Fibroblast of skin of left biceps (primary cell): ENCODE measurements at regions not wholly inside any gene's neighbourhood (a gene's known extent, or its start where the extent isn't known, plus 50 kb on each side); places are given as distances from the start of the nearest gene placed in this dataset.

Source experiments
- DNase-seq, 2 experiments: peaks; one replicate each; pipeline ENCODE4 v3.0.0-alpha.2; 2013; ENCODE audit warnings: low read depth in 2 of 2

DNA sequence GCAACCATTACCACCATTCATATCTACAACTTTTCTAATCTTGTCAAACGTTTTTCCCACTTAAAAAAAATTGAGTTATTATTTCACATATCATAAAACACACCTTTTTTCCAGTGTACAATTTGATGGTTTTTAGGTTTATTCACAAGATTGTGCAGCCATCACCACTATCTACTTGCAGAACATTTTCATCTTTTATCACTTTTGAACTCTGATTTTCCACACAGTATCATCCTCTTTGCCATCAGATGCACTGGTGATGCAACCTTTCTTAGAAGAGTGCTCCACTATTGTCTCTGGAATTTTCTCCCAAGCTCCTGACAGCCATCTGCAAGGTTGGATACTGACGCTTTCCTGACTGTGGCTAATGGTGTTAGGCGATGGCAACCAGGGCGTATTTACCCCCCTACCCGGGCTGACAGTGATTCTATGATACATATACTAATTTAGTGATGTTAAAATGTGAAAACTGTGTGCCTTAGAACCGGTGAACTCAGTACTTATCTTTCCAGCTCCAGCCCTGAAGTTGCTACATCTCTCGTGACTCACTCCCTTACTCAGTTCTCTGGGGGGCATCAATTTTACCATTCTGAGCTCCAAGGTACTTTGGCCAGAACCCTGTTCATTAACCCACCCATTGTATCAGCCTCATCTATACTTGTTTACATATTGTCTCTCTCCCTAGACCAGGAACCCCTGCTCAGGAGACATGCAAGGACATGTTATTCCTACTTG lies 105.4 kb upstream of the SPRED2 start:
- DNase-seq, result no peak

DNA sequence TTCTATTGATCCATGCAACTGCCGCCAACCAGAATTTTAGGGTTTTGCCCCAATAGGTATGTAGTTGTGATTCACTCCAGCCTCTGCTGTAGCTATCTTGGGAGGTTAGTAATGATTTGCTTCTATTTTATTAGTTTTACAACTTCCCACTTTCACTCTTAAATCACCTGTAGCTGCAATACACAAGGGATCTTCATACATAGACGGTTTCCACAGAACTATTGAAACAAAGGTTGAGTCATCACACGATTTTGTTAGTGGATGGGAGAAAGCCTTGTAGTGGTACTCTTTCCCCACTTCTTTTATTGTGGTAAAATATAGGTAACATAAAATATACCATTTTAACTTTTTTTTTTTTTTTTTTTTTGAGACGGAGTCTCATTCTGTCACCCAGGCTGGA lies 104.2 kb upstream of the SPRED2 start:
- no peak for DNase-seq

DNA sequence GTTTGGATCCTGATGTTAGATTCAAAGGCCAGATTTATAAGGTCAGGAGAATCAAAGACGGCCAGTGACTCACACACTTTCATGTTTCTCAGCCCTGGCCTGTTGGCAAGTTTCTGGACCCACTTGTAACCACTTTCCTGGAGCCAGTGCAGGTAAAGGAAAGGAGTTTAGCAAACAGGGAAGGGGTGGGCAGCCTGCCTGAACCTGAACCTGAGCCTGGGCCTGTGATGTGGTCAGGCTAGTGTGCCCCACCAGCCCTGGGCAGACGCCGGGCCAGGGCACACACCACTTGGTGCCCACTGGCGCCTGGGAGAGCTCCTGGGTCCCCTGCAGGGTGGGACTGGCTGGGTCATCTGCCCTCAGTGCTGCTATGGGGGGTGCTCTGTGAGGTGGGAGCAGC lies 100.5 kb upstream of the SPRED2 start:
- DNase-seq, result no peak

DNA sequence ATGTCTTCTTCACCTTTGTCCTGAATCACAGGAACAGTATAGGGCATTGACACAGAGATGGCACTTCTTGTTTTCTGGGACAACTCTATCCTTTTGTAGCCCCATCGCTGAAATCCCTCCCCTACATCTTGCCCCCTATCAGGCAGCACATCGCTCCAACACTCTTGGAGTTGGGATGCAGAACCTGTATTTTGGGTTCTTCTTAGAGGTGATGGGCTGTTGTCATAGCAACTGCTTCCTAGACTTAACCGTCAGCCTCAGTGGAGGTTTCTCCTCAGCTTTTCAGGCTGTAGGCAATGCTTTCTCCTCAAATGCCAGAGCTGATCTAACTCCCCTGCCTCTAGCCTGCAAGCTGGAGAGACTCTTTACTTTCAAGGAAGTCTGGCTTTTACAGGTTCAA lies 99.9 kb upstream of the SPRED2 start:
- DNase-seq, result no peak

DNA sequence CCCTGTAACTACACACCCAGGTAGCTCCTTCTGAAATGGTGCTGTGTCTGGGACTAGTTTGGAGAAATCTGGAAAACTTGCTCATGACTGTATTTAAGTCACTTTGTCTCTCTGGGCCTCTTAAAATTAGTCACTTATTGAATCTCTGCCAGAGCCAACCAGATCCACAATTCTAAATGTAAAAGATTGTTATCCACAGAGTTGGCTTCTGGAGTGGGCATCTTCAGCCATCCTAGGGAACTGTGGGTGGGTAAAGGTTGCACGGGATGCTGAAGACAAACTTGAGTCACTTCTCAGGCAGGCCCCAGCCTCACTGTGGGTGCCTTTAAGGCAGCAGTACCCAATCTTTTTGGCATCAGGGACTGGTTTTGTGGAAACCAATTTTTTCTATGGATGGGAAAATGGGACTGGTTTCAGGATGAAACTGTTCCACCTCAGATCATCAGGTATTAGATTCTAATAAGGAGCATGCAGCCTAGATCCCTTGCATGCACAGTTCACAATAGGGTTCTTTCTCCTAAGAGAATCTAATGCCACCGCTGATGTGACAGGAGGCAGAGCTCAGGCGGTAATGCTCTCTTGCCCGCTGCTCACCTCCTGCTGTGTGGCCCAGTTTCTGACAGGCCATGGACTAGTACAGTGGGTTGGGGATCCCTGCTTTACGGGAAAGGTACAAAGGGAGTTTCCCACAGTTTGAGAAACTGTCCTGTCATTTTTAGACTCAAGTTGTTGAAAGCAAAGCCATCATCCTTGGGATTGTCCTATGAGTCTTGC lies 98.3 kb upstream of the SPRED2 start:
- DNase-seq, result no peak

DNA sequence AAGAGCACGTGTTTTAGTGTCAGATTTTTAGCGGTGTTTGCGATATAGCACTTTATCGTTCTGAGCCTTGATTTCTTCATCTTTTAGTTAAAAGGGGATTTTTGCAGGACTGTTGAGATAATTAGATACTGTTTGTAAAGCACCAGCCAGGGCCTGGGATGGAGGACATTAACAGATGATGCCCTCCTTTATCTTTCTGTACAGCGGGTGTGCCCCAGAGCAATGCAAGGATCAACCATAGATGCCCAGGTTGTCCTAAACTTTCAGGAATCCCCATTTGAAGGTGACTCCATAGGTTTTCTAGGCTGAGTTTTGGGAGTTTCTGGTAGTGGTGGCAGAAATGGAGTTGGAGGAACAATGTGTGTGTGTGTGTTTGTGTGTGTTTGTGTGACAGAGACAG lies 97.0 kb upstream of the SPRED2 start:
- DNase-seq, result no peak

- no peak for DNase-seq
Measured at GRCh38 chr2:65528241-65528574, 95.8 kb upstream of the SPRED2 start.

DNA sequence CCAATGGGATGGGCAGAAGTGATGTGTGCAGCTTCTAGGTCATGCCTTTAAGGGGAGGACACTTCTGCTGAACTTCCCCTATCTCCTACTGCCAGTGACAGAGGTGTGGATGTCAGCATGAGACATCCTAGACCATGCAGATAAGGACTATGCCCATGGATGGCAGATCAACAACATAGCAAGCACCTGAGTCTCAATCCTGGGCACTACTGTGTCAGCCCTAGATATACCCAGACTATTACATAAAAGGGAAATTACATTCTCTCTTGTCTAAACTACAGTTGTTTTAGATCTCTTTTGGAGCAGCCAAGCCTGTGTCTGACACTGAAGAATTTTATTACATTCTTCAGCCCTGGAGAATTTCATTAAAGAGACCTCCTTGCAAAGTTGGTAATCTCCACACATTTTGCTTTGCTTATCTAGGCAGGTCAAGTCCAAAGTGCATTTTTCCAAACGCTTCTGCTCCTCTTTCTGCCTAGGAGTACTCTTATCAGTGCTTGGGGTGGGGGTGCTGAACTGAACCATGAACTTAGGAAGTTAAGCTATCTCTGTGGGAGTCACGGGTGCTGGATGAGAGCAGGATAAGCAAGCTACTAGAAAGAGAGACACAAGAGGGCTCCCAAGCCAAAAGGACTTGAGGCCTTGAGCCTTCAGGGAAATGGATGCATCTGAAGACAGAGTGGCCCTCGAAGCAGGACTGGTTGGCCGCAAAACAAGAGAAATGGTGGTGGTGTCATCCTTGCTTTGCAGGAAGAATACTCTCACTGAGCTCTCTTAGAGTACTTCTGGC lies 95.2 kb upstream of the SPRED2 start:
- no peak for DNase-seq

DNA sequence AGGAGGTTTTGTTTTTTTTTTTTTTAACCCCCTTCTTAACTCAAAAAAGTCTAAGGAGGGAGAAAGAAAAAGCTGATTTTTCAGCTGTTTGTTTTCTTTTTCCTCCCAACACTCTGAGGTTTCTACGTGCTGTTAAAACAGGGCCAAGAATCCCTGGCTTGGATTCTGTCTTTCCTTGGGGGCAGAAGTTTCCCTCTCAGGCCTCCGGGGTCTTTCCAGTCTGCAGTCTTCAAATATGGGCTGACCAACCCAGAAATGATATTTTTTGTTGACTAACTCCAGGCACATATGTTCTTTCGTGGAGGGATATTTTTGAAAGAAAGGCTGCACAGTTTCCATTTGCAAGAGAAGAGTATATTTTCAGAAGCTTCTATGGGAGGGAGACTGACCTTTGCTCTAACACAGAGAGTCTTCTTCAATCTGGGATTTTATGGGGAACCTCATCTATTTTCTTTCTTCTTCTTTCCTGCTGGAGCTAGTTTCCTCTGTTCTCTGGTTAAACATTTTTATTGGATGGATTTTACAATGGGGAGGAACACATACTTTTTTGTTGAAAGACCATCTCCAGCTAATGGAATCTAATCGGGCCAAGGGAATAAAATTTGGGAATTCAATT lies 93.3 kb upstream of the SPRED2 start:
- no peak for DNase-seq

DNA sequence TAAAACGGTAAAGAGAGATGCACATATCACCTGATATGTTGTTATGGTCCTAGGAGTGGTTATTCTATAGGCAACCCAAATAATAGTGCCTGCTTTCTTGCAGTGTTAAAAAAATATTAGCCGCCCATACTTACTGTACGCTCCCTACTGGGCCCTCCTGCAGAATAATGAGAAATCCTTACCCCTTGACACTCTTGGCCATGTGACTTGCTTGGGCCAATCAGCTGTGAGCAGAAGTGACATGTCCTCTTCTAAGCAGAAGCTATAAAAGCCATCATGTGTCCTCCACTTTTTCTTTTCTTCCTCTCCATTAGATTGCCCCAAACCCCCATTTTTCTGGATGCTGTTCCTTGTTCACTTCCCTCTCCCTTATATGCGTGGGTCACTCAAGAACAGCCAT lies 90.5 kb upstream of the SPRED2 start:
- DNase-seq, result no peak

GRCh38 chr2:65518751-65519150 lies 86.4 kb upstream of the SPRED2 start:
- no peak for DNase-seq

DNA sequence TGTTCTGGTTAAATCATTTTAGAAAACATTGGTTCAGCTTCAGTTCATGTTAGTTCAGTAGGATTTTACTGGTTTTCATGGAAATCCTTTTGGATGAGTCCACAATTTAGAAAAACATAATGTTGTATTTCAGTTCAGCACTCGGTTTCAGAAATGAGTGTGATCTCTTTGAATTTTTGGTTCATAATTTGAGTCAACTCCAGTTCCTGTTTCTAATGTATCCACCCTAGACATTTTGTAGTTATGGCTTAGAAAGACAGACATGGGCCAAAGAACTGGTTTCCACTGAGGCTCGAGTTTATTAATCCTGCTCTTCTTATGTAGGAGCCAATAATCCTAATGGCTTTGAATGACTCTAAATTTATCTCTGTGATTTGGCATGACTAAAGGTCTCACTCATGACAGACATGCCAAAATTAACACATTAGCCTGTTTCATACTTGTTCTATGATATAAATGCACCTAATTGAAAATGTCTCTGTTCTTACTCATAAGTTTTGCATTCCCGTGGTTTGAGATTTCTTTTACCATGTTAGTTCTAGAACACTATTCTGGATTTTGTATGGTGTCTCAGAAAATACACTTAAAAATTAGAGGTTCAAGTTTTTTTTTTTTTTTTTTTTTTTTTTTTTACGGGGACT lies 82.3 kb upstream of the SPRED2 start:
- DNase-seq, result peak; percentile 23 to 29

- DNase-seq, result no peak
Measured at GRCh38 chr2:65512783-65513182, 80.4 kb upstream of the SPRED2 start.

DNA sequence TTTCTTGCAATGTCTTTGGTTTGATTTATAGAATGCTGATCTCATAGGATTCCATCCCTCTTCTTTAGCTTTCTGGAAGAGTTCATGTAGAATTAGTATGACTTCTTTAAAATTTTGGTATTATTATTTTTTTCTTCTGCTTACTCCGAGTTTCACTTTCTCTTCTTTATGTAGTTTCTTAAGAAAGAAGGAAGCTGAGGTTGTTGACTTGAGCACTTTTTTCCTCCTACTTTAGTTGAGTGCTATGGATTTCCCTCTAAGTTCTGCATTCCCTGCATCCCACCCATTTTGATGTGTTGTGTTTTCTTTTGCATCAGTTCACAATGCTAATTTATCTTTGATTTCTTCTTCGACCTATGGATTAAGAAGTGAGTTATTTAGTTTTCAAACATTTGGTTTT lies 78.9 kb upstream of the SPRED2 start:
- no peak for DNase-seq

DNA sequence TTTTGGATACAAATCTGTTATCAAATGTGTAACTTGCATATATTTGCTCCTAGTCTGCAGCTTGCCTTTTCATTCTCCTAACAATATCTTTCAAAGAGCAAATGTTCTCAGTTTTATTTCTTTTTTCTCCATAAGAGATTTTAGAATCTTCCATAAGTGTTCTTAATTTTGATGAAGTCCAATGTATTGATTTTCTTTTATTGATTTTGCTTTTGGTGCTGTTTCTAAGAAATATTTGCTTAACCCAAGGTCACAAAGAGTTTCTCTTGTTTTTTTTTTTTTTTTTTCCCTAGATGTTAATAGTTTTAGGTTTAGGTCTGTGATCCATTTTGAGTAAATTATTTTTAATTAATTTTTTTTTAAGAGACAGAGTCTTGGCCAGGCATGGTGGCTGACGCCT lies 75.8 kb upstream of the SPRED2 start:
- DNase-seq, result no peak

- DNase-seq, result no peak
Measured at GRCh38 chr2:65507102-65508069, 75.0 kb upstream of the SPRED2 start.

- DNase-seq, result no peak
Measured at GRCh38 chr2:65504814-65505697, 72.7 kb upstream of the SPRED2 start.

GRCh38 chr2:65504201-65504600 lies 71.8 kb upstream of the SPRED2 start:
- no peak for DNase-seq

DNA sequence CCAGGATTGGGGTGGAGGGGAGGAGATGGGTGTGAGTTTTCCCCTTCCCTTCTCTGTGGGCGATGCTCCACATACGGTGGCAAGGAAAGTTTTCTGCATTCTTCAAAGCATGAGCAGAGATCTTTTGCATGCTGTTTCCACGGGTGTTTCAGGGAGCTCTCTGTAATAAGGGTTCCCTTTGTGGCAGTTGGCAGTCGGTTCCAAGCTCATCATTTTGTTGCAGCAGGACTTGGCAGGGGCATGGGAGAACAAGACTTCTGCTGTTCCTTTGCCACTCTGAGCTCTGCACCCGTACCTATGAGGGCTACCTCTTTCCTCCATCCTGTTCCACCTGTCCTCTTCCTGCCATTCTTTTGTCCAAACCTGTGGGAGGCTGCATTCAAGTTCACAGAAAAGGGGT lies 71.3 kb upstream of the SPRED2 start:
- no peak for DNase-seq

DNA sequence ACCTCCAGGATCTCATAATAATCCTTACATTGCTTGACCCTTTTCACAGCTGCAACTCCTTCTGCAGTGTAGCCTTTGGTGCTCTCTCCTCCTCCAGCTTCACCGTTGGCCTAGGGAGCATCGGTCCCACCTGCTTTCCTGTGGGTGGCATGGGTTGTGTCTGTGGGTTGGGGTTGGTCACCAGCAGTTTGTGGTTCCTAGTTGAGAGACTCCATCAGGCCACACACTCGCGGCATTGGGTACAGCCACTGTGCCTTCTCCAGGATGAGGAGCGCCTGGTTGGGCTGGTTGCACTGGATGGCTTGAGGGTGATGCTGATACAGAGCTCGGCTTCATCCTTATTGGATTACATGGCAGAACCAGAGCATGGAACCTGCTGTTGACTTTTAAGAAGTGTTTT lies 69.4 kb upstream of the SPRED2 start:
- no peak for DNase-seq
